HG03039 (cell line): ENCODE measurements at regions not wholly inside any gene's neighbourhood (a gene's known extent, or its start where the extent isn't known, plus 50 kb on each side); places are given as distances from the start of the nearest gene placed in this dataset.

Experiments used
- ATAC-seq: cut with Tn5 transposase; IDR thresholded peaks from one replicate; pipeline ENCODE4 v1.9.1; 2021; ENCODE audit warnings: mild to moderate bottlenecking, moderate library complexity; ENCODE audit not compliant: unreplicated experiment

- ATAC-seq, result no peak
These were observed 238.1 kb downstream of the LACC1 start for GRCh38 chr13:44117816-44118215.

- no peak for ATAC-seq
These were observed 239.2 kb downstream of the LACC1 start for GRCh38 chr13:44118881-44119280.

DNA sequence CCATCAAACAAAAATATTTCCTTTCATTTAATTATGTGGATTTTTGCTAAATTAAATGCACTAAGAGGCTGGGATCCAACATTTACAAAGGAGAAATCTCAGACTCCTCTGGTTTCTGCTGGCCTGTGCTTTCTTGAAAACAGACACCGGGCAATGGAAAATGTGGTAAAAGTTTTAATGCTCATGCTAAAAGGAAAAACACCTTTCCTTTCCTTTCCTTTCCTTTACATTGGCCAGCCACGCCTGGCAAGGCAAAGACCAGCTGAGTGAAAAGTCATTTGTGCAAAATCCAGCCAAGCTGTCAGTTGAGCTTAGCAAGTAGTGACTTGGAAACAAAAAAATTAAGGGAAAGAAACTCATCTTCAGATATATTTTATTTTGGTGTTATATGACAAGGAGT, 240.3 kb downstream of the LACC1 start:
- ATAC-seq, result no peak

GRCh38 chr13:44120849-44121755, 241.4 kb downstream of the LACC1 start:
- ATAC-seq, result no peak

- ATAC-seq, result no peak
These were observed 244.6 kb downstream of the LACC1 start for GRCh38 chr13:44124352-44124751.

DNA sequence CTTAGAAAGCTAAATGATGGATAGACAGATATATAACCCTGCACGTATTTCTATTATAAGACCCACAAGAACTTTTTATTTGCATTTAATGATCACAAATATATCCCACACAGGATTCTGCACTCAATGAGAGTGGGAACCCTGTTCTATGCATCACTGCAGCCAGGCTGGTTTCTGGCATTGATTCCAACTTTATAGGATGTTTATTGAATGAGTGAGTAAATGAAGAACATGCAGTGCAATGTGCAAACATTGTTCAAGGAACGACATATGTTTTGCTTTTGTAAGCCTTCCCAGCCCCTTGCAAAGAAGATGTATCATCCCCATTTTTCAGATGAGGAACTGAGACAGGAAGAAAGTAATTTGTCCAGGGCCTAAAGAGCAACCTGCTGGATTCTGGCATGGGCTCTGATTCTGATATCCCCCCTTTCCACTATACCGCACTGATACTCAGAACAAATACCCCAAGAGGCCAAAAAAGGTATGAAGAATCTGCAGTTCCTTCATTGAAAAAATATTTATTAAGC, 246.3 kb downstream of the LACC1 start:
- ATAC-seq, result no peak

- no peak for ATAC-seq
These were observed 245.0 kb upstream of the SERP2 start for GRCh38 chr13:44128552-44129001.

- ATAC-seq, result no peak
These were observed 244.2 kb upstream of the SERP2 start for GRCh38 chr13:44129418-44129817.

GRCh38 chr13:44131069-44131614, 242.5 kb upstream of the SERP2 start:
- no peak for ATAC-seq

GRCh38 chr13:44132710-44133109, 240.9 kb upstream of the SERP2 start:
- no peak for ATAC-seq

GRCh38 chr13:44133626-44134025, 240.0 kb upstream of the SERP2 start:
- no peak for ATAC-seq

- no peak for ATAC-seq
These were observed 238.1 kb upstream of the SERP2 start for GRCh38 chr13:44135566-44135965.

DNA sequence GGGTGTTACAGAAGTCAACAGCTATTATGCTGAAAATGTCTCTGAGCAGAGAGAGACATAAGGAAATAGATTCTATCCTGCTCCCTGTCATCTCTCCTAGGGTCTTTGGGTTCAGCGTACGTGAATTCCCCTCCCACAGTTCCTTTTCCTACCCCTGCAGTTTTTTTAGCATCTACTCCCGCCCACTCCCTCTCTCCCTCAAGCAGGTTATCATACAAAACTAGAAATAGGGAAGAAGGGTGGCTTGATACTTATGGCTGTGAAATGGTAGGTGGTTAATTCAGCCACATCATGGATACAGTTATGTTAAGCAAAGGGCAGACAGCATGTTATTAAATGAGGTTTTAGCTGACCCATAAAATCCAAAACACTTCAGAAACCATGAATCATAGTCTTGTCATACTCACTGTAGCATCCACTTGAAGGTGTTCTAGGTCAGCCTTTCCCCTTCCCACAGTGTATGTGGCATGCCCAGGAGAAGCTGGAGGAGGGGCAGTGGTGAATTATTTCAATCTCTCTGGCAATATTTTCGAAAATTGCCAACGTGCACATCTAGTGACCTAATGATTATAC, 236.8 kb upstream of the SERP2 start:
- ATAC-seq, result no peak

DNA sequence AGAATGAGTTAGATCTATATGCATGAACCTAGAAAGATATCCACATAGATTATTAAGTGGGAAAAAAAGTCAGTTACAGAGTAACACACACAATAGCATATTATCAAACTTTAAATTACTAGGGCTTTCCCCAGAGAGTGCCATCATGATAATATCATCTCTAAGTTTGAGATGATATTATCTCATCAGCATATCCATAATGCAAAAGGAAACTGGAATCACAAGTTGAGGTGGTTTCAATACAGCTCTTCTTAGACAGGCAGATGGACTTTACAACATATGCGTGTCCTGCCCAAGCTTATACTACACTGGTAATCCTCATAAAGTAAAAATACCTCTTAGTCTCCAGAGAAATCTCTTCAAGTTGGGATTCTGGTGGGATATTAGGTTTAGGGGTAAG, 236.2 kb upstream of the SERP2 start:
- ATAC-seq, result no peak

DNA sequence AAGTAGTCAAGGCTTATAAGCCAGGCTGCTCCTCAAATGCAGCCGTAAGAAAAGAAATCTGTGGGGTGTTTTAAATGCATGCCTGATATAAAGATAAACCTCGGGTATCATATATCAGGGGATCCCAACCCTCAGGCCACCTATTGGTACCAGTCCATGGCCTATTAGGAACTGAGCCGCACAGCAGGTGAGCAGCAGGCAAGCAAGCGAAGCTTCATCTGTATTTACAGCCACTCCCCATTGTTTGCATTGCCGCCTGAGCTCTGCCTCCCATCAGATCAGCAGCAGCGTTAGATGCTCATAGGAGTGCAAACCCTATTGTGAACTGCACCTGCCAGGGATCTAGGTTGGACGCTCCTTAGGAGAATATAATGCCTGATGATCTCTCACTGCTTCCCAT, 233.5 kb upstream of the SERP2 start:
- no peak for ATAC-seq

DNA sequence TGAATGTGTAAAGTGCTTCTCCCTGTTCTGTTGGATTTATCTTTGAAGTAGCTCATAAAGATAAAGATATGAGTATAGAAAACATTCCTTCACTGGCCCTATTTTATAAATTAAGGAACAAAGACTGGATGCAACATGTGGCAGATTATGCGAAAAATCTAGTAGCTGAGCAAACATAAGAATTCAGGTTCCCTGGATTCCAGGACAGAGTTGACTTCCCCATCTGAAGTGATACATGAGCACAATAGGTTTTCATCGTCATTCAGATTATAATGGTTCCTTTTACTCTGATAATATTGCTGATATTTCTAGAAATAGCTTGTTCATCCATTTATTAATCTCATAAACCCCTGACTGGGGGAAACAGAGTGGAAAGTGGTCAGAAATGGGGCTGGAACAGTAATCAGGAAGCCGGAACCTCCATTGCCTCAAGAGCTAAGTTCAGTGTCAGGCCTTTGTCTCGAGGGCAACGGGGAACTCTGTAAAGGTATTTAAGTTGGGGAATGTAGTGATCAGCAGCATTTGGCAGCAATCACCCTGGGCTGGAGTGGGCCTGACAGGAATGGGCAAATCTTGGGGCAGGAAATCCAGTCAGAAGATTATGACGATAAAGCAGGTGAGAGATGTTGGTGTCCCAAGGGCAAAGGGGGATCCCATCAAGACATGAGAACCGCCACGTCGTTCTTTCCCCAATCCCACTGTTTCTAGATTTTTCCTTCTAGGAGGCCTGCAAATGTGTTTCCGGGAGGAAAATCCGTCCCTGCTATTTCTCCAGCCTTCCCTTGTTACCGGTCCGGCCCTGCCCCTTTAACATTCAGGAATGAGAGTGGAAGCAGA, 232.5 kb upstream of the SERP2 start:
- ATAC-seq, result no peak

GRCh38 chr13:44141725-44142539, 231.7 kb upstream of the SERP2 start:
- peak; percentile 100 for ATAC-seq

- ATAC-seq, result no peak
These were observed 231.1 kb upstream of the SERP2 start for GRCh38 chr13:44142540-44142867.

DNA sequence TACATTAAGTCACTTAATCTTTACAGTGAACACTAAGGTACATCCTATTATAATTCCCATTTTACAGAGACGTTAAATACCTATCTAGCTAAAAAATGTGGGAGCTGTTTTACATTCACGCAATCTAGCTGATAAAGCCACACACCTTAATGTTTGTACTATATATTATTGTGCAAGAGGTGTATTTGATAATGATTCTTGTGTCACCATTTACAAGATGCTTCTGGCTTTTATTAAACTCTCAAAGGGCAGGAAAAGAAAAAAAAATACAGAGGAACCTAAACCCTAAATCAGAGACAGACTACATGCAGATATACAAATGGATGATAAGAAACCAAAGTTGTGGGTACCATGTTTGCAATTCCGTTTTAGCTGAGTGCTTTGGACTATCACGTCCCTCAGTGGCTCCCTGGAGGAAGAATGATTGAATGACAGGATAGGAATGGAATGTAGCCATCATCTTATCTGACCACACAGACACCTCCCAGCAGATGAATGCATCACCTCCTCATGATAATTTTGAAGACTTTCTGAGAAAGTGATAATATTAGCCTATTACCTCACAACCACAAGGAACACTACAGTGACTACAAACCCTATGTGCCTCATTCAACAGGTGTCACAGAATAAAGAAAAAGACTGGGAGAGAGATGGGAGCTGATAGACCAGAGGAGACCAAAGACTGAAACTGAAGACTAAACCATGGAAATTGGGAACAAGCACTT, 230.5 kb upstream of the SERP2 start:
- ATAC-seq, result no peak

DNA sequence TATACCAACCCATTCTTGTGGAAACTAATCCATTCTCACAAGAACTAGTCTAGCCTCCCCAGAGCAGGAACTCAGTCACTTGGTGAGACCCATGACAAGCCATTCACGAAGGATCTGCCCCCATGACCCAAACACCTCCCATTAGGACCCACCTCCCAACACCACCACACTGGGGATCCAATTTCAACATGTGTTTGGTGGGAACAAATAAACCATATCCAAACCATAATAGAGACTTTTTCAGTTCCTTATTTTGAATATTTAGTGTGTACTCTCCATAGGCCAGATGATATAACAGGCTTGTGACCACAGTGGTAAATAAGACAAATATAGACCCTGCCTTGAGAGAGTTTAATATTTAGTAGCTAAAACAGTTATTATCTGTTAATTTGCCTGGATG, 227.5 kb upstream of the SERP2 start:
- no peak for ATAC-seq
